ACC112 (cell line): ENCODE measurements at regions not wholly inside any gene's neighbourhood (a gene's known extent, or its start where the extent isn't known, plus 50 kb on each side); places are given as distances from the start of the nearest gene placed in this dataset.
"Not testable (repeated sequence)": the region's sequence is repeated elsewhere in the genome, so short reads cannot be mapped to it uniquely, and the experiment has no call there.

ENCODE experiments used
- H2AFZ ChIP-seq: fragments of 200-600 bp; sonication (generic); one replicate; pipeline ENCODE4 v1.6.0; 2017; ENCODE audit warnings: antibody characterized with exemption, low read length; ENCODE audit not compliant: unreplicated experiment
- H3K27ac ChIP-seq: fragments of 200-600 bp; sonication (generic); 2 replicates; pipeline ENCODE4 v1.5.1; 2014; ENCODE audit warnings: low read depth, mild to moderate bottlenecking, antibody characterized with exemption, low read length, moderate library complexity
- H3K27me3 ChIP-seq: fragments of 200-600 bp; sonication (generic); 2 replicates; pipeline ENCODE4 v1.6.1; 2014; ENCODE audit warnings: mild to moderate bottlenecking, antibody characterized with exemption, low read length, moderate library complexity, mixed read lengths; ENCODE audit not compliant: insufficient read depth
- H3K36me3 ChIP-seq: fragments of 200-600 bp; sonication (generic); 2 replicates; pipeline ENCODE4 v1.6.1; 2016; ENCODE audit warnings: mild to moderate bottlenecking, antibody characterized with exemption, low read length, moderate library complexity, mixed read lengths; ENCODE audit not compliant: insufficient read depth
- H3K4me1 ChIP-seq: fragments of 200-600 bp; sonication (generic); one replicate; pipeline ENCODE4 v1.6.1; 2016; ENCODE audit warnings: low read length, mixed read lengths; ENCODE audit not compliant: insufficient read depth, unreplicated experiment, control insufficient read depth
- H3K4me3 ChIP-seq: fragments of 200-600 bp; sonication (generic); 2 replicates; pipeline ENCODE4 v1.5.1; 2014; ENCODE audit warnings: mild to moderate bottlenecking, low read depth, low read length
- H3K79me2 ChIP-seq: fragments of 200-600 bp; sonication (generic); one replicate; pipeline ENCODE4 v1.6.0; 2016; ENCODE audit warnings: low read length; ENCODE audit not compliant: control insufficient read depth, unreplicated experiment, insufficient read depth

- no peaks in the 10 kb centered on the region for H3K36me3 ChIP-seq
- no peak overlapping the region for H3K27ac ChIP-seq
- H3K4me3 ChIP-seq: no peak overlapping the region
- H3K4me1 ChIP-seq: no peaks in the 10 kb centered on the region
- no peaks in the 10 kb centered on the region for H3K79me2 ChIP-seq
- H2AFZ ChIP-seq: peak overlapping the region; percentile 91
- H3K27me3 ChIP-seq: no peaks in the 10 kb centered on the region
These were observed 256.7 kb upstream of the CNR1 start for GRCh38 chr6:88422831-88423230.

- not testable (repeated sequence) for H3K4me1 ChIP-seq, H3K27me3 ChIP-seq, H3K79me2 ChIP-seq, H3K27ac ChIP-seq, H2AFZ ChIP-seq, H3K36me3 ChIP-seq, H3K4me3 ChIP-seq
These were observed 254.9 kb upstream of the CNR1 start for GRCh38 chr6:88420967-88421488.

- not testable (repeated sequence) for H3K27me3 ChIP-seq
These were observed 253.0 kb upstream of the CNR1 start for GRCh38 chr6:88418921-88419810.

GRCh38 chr6:88417361-88417760, 251.2 kb upstream of the CNR1 start:
- H2AFZ ChIP-seq, H3K79me2 ChIP-seq, H3K36me3 ChIP-seq, H3K27me3 ChIP-seq, H3K27ac ChIP-seq, H3K4me3 ChIP-seq, H3K4me1 ChIP-seq: not testable (repeated sequence)

More at GRCh38 chr6:88418921-88419810, 253.0 kb upstream of the CNR1 start:
- H3K36me3 ChIP-seq, H2AFZ ChIP-seq, H3K27ac ChIP-seq, H3K4me3 ChIP-seq, H3K79me2 ChIP-seq, H3K4me1 ChIP-seq: not testable (repeated sequence)

GRCh38 chr6:88413459-88413858, 247.3 kb upstream of the CNR1 start:
- Histone ChIP-seq H3K79me2 (no peaks in the 10 kb centered on the region), H3K4me1 (no peaks in the 10 kb centered on the region)

GRCh38 chr6:88408355-88408754, 242.2 kb upstream of the CNR1 start:
- not testable (repeated sequence) for H3K27ac ChIP-seq, H3K4me1 ChIP-seq, H3K4me3 ChIP-seq, H3K27me3 ChIP-seq, H3K79me2 ChIP-seq, H3K36me3 ChIP-seq, H2AFZ ChIP-seq

More at GRCh38 chr6:88413459-88413858, 247.3 kb upstream of the CNR1 start:
- Histone ChIP-seq H3K27ac (no peak overlapping the region), H3K4me3 (no peak overlapping the region), H3K27me3 (no peaks in the 10 kb centered on the region), H3K36me3 (no peaks in the 10 kb centered on the region), H2AFZ (no peak overlapping the region)

- not testable (repeated sequence) for H3K4me1 ChIP-seq, H3K79me2 ChIP-seq, H3K27ac ChIP-seq, H3K36me3 ChIP-seq, H3K4me3 ChIP-seq, H3K27me3 ChIP-seq, H2AFZ ChIP-seq
These were observed 240.5 kb upstream of the CNR1 start for GRCh38 chr6:88406674-88407073.

GRCh38 chr6:88403486-88403885, 237.3 kb upstream of the CNR1 start:
- Histone ChIP-seq H3K79me2 (no peaks in the 10 kb centered on the region), H3K4me3 (no peak overlapping the region), H3K4me1 (no peaks in the 10 kb centered on the region), H3K27me3 (no peaks in the 10 kb centered on the region), H2AFZ (no peak overlapping the region), H3K36me3 (peaks cover 6% of the 10 kb centered on the region; the same call in 1 of the 2 replicates), H3K27ac (no peak overlapping the region)

- H2AFZ ChIP-seq: no peak overlapping the region
- H3K4me1 ChIP-seq: no peaks in the 10 kb centered on the region
- no peaks in the 10 kb centered on the region for H3K79me2 ChIP-seq
- H3K36me3 ChIP-seq: peaks cover 6% of the 10 kb centered on the region; the same call in 1 of the 2 replicates
- H3K4me3 ChIP-seq: no peak overlapping the region
- H3K27ac ChIP-seq: no peak overlapping the region
- H3K27me3 ChIP-seq: no peaks in the 10 kb centered on the region
These were observed 236.8 kb upstream of the CNR1 start for GRCh38 chr6:88402909-88403308.

- H3K27ac ChIP-seq, H2AFZ ChIP-seq, H3K27me3 ChIP-seq, H3K36me3 ChIP-seq, H3K4me3 ChIP-seq, H3K79me2 ChIP-seq, H3K4me1 ChIP-seq: not testable (repeated sequence)
These were observed 224.9 kb upstream of the CNR1 start for GRCh38 chr6:88390998-88391397.

GRCh38 chr6:88388589-88388988, 222.4 kb upstream of the CNR1 start:
- Histone ChIP-seq H3K4me3 (no peak overlapping the region), H3K36me3 (no peaks in the 10 kb centered on the region), H3K4me1 (no peaks in the 10 kb centered on the region), H3K79me2 (no peaks in the 10 kb centered on the region), H2AFZ (no peak overlapping the region), H3K27ac (no peak overlapping the region), H3K27me3 (no peaks in the 10 kb centered on the region)
